ENCODE measurements at regions not wholly inside any gene's neighbourhood (a gene's known extent, or its start where the extent isn't known, plus 50 kb on each side); places are given as distances from the start of the nearest gene placed in this dataset.

- TF ChIP-seq POLR2AphosphoS5 (IDR thresholded peaks at IDR 0.05; ENCODE audit: low read depth, low read length) = no peak
- TF ChIP-seq TAF1 (IDR thresholded peaks at IDR 0.05; ENCODE audit: low read depth, low read length) = no peak
- no peak for TF ChIP-seq POLR2A (IDR thresholded peaks at IDR 0.05; ENCODE audit: low read depth, low read length)
- TF ChIP-seq PAX5 (IDR thresholded peaks at IDR 0.05; ENCODE audit: insufficient read depth, low read length, severe bottlenecking) = no peak
Observed at GRCh38 chr10:35743351-35743750, 101.3 kb upstream of the FZD8 start.

All from GM12891 (cell line).